ENCODE measurements at regions not wholly inside any gene's neighbourhood (a gene's known extent, or its start where the extent isn't known, plus 50 kb on each side); places are given as distances from the start of the nearest gene placed in this dataset.

GRCh38 chr9:129483415-129484351 lies 137.2 kb downstream of the C9orf50 start:
- H3K4me3 ChIP-seq (replicated peaks in 1 of 3; ENCODE audit: insufficient read depth in 1 of 3, low read depth in 1 of 3, low read length in 3 of 3) = no peak overlapping the region
- peak; percentile 52 for TF ChIP-seq POLR2A (IDR thresholded peaks at IDR 0.05; ENCODE audit: low read depth, low read length)
- TF ChIP-seq EZH2 (IDR thresholded peaks at IDR 0.05; ENCODE audit: borderline replicate concordance, low read depth, low read length, severe bottlenecking) = no peak
- H3K9me1 ChIP-seq (replicated peaks; ENCODE audit: control insufficient read depth, extremely low read depth, insufficient read depth, low read length) = no peaks in the 10 kb centered on the region
- ChIA-PET POLR2A (interaction anchor here (0.6 to 2.1 kb wide), 4 partner anchors 12 to 306 kb away, joined by 3 to 8 read pairs (median 6); partner anchors contain the start of gene IER5L), CTCF (interaction anchor here (0.8 to 4.4 kb wide), 14 partner anchors 12 to 371 kb away, joined by 3 to 28 read pairs (median 6); no protein-coding TSS in a partner anchor)
- peak overlapping the region; percentile 84 for H3K9ac ChIP-seq (replicated peaks; ENCODE audit: extremely low read depth, insufficient read depth, low read length)
- H3K36me3 ChIP-seq (ENCODE audit: control insufficient read depth in 2 of 2, extremely low read depth in 1 of 2, insufficient read depth in 2 of 2, low read length in 2 of 2) = no peaks in the 10 kb centered on the region
- H3K4me1 ChIP-seq (ENCODE audit: control insufficient read depth, extremely low read depth, insufficient read depth, low read length) = peaks cover 35% of the 10 kb centered on the region
- no peaks in the 10 kb centered on the region for H4K20me1 ChIP-seq (replicated peaks; ENCODE audit: control insufficient read depth, extremely low read depth, insufficient read depth, low read length)
- H3K4me2 ChIP-seq (ENCODE audit: insufficient read depth, low read length) = peak overlapping the region; percentile 37
- peak; percentile 85 for FAIRE-seq
- dilution Hi-C loops (cut with MboI; ENCODE audit: extremely low pct_ligation_motif_present, low sequenced_read_pairs) = no loop called here
- intact Hi-C loops (cut with micrococcal nuclease) = loop anchor here (1.0 to 2.0 kb wide), 4 partner anchors 13 to 309 kb away; no protein-coding TSS in a partner anchor
- H3K79me2 ChIP-seq (ENCODE audit: control insufficient read depth, insufficient read depth, low read length) = no peaks in the 10 kb centered on the region
- BruUV-seq (replicated peaks) = no TSS peak
- DNase-seq (ENCODE audit: low read depth, low spot score) = peak; percentile 64
- H3K27me3 ChIP-seq (ENCODE audit: control insufficient read depth in 2 of 2, insufficient read depth in 2 of 2, low read length in 2 of 2) = no peaks in the 10 kb centered on the region
- H3K27ac ChIP-seq (ENCODE audit: insufficient read depth, low read depth, low read length) = peak overlapping the region; percentile 93
- H3K9me3 ChIP-seq (replicated peaks; ENCODE audit: control insufficient read depth, insufficient read depth, low read length) = no peaks in the 10 kb centered on the region
- peak overlapping the region; percentile 33 for H2AFZ ChIP-seq (ENCODE audit: low read depth, low read length)

GRCh38 chr9:129482521-129483414 lies 138.1 kb downstream of the C9orf50 start:
- intact Hi-C loops (cut with micrococcal nuclease) (loop anchor here (1.0 to 2.0 kb wide), 4 partner anchors 14 to 308 kb away; no protein-coding TSS in a partner anchor), dilution Hi-C loops (cut with MboI; ENCODE audit: extremely low pct_ligation_motif_present, low sequenced_read_pairs) (no loop called here)
- Histone ChIP-seq H4K20me1 (replicated peaks; ENCODE audit: control insufficient read depth, extremely low read depth, insufficient read depth, low read length) (no peaks in the 10 kb centered on the region), H3K9me3 (replicated peaks; ENCODE audit: control insufficient read depth, insufficient read depth, low read length) (no peaks in the 10 kb centered on the region), H3K9me1 (replicated peaks; ENCODE audit: control insufficient read depth, extremely low read depth, insufficient read depth, low read length) (no peaks in the 10 kb centered on the region), H3K4me3 (replicated peaks in 1 of 3; ENCODE audit: insufficient read depth in 1 of 3, low read depth in 1 of 3, low read length in 3 of 3) (peak overlapping the region in 1 of 3 experiments; percentile 40), H3K27me3 (ENCODE audit: control insufficient read depth in 2 of 2, insufficient read depth in 2 of 2, low read length in 2 of 2) (no peaks in the 10 kb centered on the region), H3K4me1 (ENCODE audit: control insufficient read depth, extremely low read depth, insufficient read depth, low read length) (peaks cover 31% of the 10 kb centered on the region), H3K4me2 (ENCODE audit: insufficient read depth, low read length) (peak overlapping the region; percentile 37), H3K36me3 (ENCODE audit: control insufficient read depth in 2 of 2, extremely low read depth in 1 of 2, insufficient read depth in 2 of 2, low read length in 2 of 2) (no peaks in the 10 kb centered on the region), H3K79me2 (ENCODE audit: control insufficient read depth, insufficient read depth, low read length) (no peaks in the 10 kb centered on the region), H2AFZ (ENCODE audit: low read depth, low read length) (peak overlapping the region; percentile 33), H3K9ac (replicated peaks; ENCODE audit: extremely low read depth, insufficient read depth, low read length) (peak overlapping the region; percentile 87), H3K27ac (ENCODE audit: insufficient read depth, low read depth, low read length) (peak overlapping the region; percentile 93)
- TF ChIP-seq POLR2A (IDR thresholded peaks at IDR 0.05; ENCODE audit: low read depth, low read length) (no peak), POLR2AphosphoS5 (IDR thresholded peaks at IDR 0.05; ENCODE audit: insufficient read depth, low read depth, low read length) (peak; percentile 11)
- DNase-seq (ENCODE audit: low read depth, low spot score) (peak; percentile 69), FAIRE-seq (peak; percentile 37)
- CTCF ChIA-PET = interaction anchor here (0.6 to 4.4 kb wide), 14 partner anchors 13 to 757 kb away, joined by 3 to 28 read pairs (median 4); no protein-coding TSS in a partner anchor
- BruUV-seq (replicated peaks) = TSS peak; percentile 41
- POLR2A ChIA-PET = interaction anchor here (0.7 to 2.1 kb wide), 5 partner anchors 13 to 1233 kb away, joined by 3 to 8 read pairs (median 5); partner anchors contain the start of gene IER5L

All from endothelial cell of umbilical vein (primary cell).